MM.1S (cell line): ENCODE measurements at regions not wholly inside any gene's neighbourhood (a gene's known extent, or its start where the extent isn't known, plus 50 kb on each side); places are given as distances from the start of the nearest gene placed in this dataset.

Experiments used
- DNase-seq: peaks from one replicate; pipeline ENCODE4 v3.0.0-alpha.2; 2015
- H2AFZ ChIP-seq: fragments of 300-600 bp; sonication (generic); 2 replicates; pipeline ENCODE4 v1.6.0; 2016; ENCODE audit warnings: antibody characterized with exemption, low read length
- H3F3A ChIP-seq: fragments of 300-600 bp; sonication (generic); 2 replicates; pipeline ENCODE4 v1.6.1; 2016; ENCODE audit warnings: mild to moderate bottlenecking, antibody characterized with exemption, low read length, moderate library complexity, mixed read lengths; ENCODE audit not compliant: insufficient read depth
- H3K27ac ChIP-seq: fragments of 300-600 bp; sonication (generic); 2 replicates; pipeline ENCODE4 v1.5.1; 2016; ENCODE audit warnings: mild to moderate bottlenecking, low read length
- H3K27me3 ChIP-seq: fragments of 300-600 bp; sonication (generic); replicated peaks from 2 replicates; pipeline ENCODE4 v1.6.0; 2016; ENCODE audit warnings: low read length; ENCODE audit not compliant: insufficient read depth
- H3K36me3 ChIP-seq: fragments of 300-600 bp; sonication (generic); replicated peaks from 2 replicates; pipeline ENCODE4 v1.6.1; 2016; ENCODE audit warnings: mild to moderate bottlenecking, low read length, mixed read lengths; ENCODE audit not compliant: insufficient read depth
- H3K4me1 ChIP-seq: fragments of 300-600 bp; sonication (generic); 2 replicates; pipeline ENCODE4 v1.6.1; 2016; ENCODE audit warnings: low read length, mixed read lengths
- H3K4me2 ChIP-seq: fragments of 300-600 bp; sonication (generic); 2 replicates; pipeline ENCODE4 v1.6.0; 2016; ENCODE audit warnings: low read depth, low read length
- H3K4me3 ChIP-seq: fragments of 300-600 bp; sonication (generic); 2 replicates; pipeline ENCODE4 v1.5.1; 2016; ENCODE audit warnings: low read length, mixed read lengths
- H3K79me2 ChIP-seq: fragments of 300-600 bp; sonication (generic); 2 replicates; pipeline ENCODE4 v1.6.1; 2016; ENCODE audit warnings: mixed run types, low read length, mixed read lengths
- H3K9ac ChIP-seq: fragments of 300-600 bp; sonication (generic); 2 replicates; pipeline ENCODE4 v1.6.1; 2016; ENCODE audit warnings: low read length, mixed read lengths
- H3K9me2 ChIP-seq: fragments of 300-600 bp; sonication (generic); replicated peaks from 2 replicates; pipeline ENCODE4 v1.6.1; 2016; ENCODE audit warnings: mild to moderate bottlenecking, low read length, mixed read lengths; ENCODE audit not compliant: insufficient read depth
- H3K9me3 ChIP-seq: fragments of 300-600 bp; sonication (generic); replicated peaks from 2 replicates; pipeline ENCODE4 v1.6.1; 2016; ENCODE audit warnings: mild to moderate bottlenecking, low read length, mixed read lengths; ENCODE audit not compliant: insufficient read depth
- H4K20me1 ChIP-seq: fragments of 300-600 bp; sonication (generic); 2 replicates; pipeline ENCODE4 v1.6.1; 2016; ENCODE audit warnings: mild to moderate bottlenecking, low read length, moderate library complexity, mixed read lengths; ENCODE audit not compliant: insufficient read depth
- CTCF ChIP-seq: fragments of 300-600 bp; sonication (generic); IDR thresholded peaks from 2 replicates; pipeline ENCODE4 v1.5.1; 2016; ENCODE audit warnings: antibody characterized with exemption, low read length, mixed read lengths
- EZH2 ChIP-seq: fragments of 300-600 bp; sonication (generic); optimal IDR thresholded peaks from 2 replicates; pipeline ENCODE3; 2017; ENCODE audit warnings: low read depth, mild to moderate bottlenecking, antibody characterized with exemption, low read length, mixed read lengths
- EZH2phosphoT487 ChIP-seq: fragments of 300-600 bp; sonication (generic); IDR thresholded peaks from 2 replicates; pipeline ENCODE4 v1.6.1; 2018; ENCODE audit warnings: antibody characterized with exemption, low read length

- H3K27ac ChIP-seq, result no peak overlapping the region
- peaks cover 16% of the 10 kb centered on the region; the same call in 1 of the 2 replicates for H3K4me1 ChIP-seq
- no peaks in the 10 kb centered on the region for H3K36me3 ChIP-seq
- no peaks in the 10 kb centered on the region for H3K27me3 ChIP-seq
- H3K9ac ChIP-seq, result no peak overlapping the region
- no peak for DNase-seq
- H3K9me2 ChIP-seq, result no peaks in the 10 kb centered on the region
- no peak for TF ChIP-seq CTCF
- TF ChIP-seq EZH2phosphoT487, result no peak
- no peak for TF ChIP-seq EZH2
- H3K79me2 ChIP-seq, result no peaks in the 10 kb centered on the region
- no peak overlapping the region for H2AFZ ChIP-seq
- H3K4me3 ChIP-seq, result no peak overlapping the region
- no peaks in the 10 kb centered on the region for H4K20me1 ChIP-seq
- H3F3A ChIP-seq, result no peaks in the 10 kb centered on the region
- no peak overlapping the region for H3K4me2 ChIP-seq
- H3K9me3 ChIP-seq, result no peaks in the 10 kb centered on the region
Measured at GRCh38 chr11:134581966-134582769, 170.1 kb upstream of the B3GAT1 start.

GRCh38 chr11:134581121-134581626, 169.1 kb upstream of the B3GAT1 start:
- Histone ChIP-seq H3F3A (no peaks in the 10 kb centered on the region), H3K27ac (no peak overlapping the region), H3K4me3 (no peak overlapping the region), H3K9me3 (no peaks in the 10 kb centered on the region), H3K4me1 (peaks cover 16% of the 10 kb centered on the region; the same call in 1 of the 2 replicates), H3K79me2 (no peaks in the 10 kb centered on the region), H3K4me2 (no peak overlapping the region), H4K20me1 (no peaks in the 10 kb centered on the region), H3K27me3 (no peaks in the 10 kb centered on the region), H2AFZ (no peak overlapping the region), H3K9me2 (no peaks in the 10 kb centered on the region), H3K9ac (no peak overlapping the region), H3K36me3 (no peaks in the 10 kb centered on the region)
- no peak for DNase-seq
- TF ChIP-seq CTCF (no peak), EZH2 (no peak), EZH2phosphoT487 (no peak)

GRCh38 chr11:134580610-134580975, 168.6 kb upstream of the B3GAT1 start:
- Histone ChIP-seq H3K9me3 (no peaks in the 10 kb centered on the region), H3K9me2 (no peaks in the 10 kb centered on the region), H3K4me2 (no peak overlapping the region), H3K27me3 (no peaks in the 10 kb centered on the region), H3K36me3 (no peaks in the 10 kb centered on the region), H3K4me3 (no peak overlapping the region), H4K20me1 (no peaks in the 10 kb centered on the region), H3K27ac (no peak overlapping the region), H2AFZ (no peak overlapping the region), H3K79me2 (no peaks in the 10 kb centered on the region), H3K4me1 (peaks cover 16% of the 10 kb centered on the region; the same call in 1 of the 2 replicates), H3K9ac (no peak overlapping the region), H3F3A (no peaks in the 10 kb centered on the region)
- DNase-seq, result no peak
- TF ChIP-seq CTCF, result no peak
- TF ChIP-seq EZH2phosphoT487, result no peak
- TF ChIP-seq EZH2, result no peak
